WTC11 (cell line): ENCODE measurements at regions not wholly inside any gene's neighbourhood (a gene's known extent, or its start where the extent isn't known, plus 50 kb on each side); places are given as distances from the start of the nearest gene placed in this dataset.

ENCODE experiments used
- ATAC-seq: fragments of 200-7000 bp; cut with Tn5 transposase; 2 replicates; pipeline ENCODE4 v1.10.0; 2021; ENCODE audit warnings: mild to moderate bottlenecking, moderate library complexity
- CTCF ChIA-PET: fragments of 300-600 bp; sonication (Branson Sonifier 250); formaldehyde crosslinking; loops from one replicate; lab custom pipeline; 2021; ENCODE audit warnings: antibody characterized with exemption; lab: Charles Lee
- POLR2A ChIA-PET: fragments of 350-600 bp; sonication (Branson Sonifier 250); formaldehyde crosslinking; loops from one replicate; lab custom pipeline; 2021; ENCODE audit warnings: antibody characterized with exemption; lab: Charles Lee
- DNase-seq: peaks from one replicate; pipeline ENCODE4 v3.0.0; 2021; ENCODE audit warnings: low spot score
- H3K27ac Mint-ChIP-seq: 2 replicates; pipeline ENCODE4 v1.8.0; 2021; ENCODE audit warnings: mixed read lengths
- H3K27me3 Mint-ChIP-seq: 2 replicates; pipeline ENCODE4 v1.8.0; 2021; ENCODE audit warnings: low read depth, mild to moderate bottlenecking, moderate library complexity, mixed read lengths
- H3K36me3 Mint-ChIP-seq: 2 replicates; pipeline ENCODE4 v1.8.0; 2021; ENCODE audit warnings: mixed read lengths
- H3K4me1 Mint-ChIP-seq: 2 replicates; pipeline ENCODE4 v1.8.0; 2022; ENCODE audit warnings: mixed read lengths
- H3K4me3 Mint-ChIP-seq: 2 replicates; pipeline ENCODE4 v1.8.0; 2021; ENCODE audit warnings: mild to moderate bottlenecking, moderate library complexity, mixed read lengths
- H3K9me3 Mint-ChIP-seq: 2 replicates; pipeline ENCODE4 v1.8.0; 2021; ENCODE audit warnings: mixed read lengths
- CREB1 ChIP-seq: sonication (generic); formaldehyde crosslinking; IDR thresholded peaks from 2 replicates; pipeline ENCODE4 v1.8.0; 2023; ENCODE audit warnings: mild to moderate bottlenecking, missing genetic modification reagents
- GTF2I ChIP-seq: fragments of 250-450 bp; sonication (Bioruptor Pico); conservative IDR thresholded peaks from 2 replicates; pipeline ENCODE4 v1.4.0; 2021; ENCODE audit warnings: mild to moderate bottlenecking
- JAZF1 ChIP-seq: fragments of 250-450 bp; sonication (Bioruptor Pico); IDR thresholded peaks from 2 replicates; pipeline ENCODE4 v1.9.0; 2021; ENCODE audit warnings: moderate library complexity, mild to moderate bottlenecking, inconsistent platforms
- KAT7 ChIP-seq: sonication (generic); formaldehyde crosslinking; IDR thresholded peaks from 2 replicates; pipeline ENCODE4 v1.8.1; 2023; ENCODE audit warnings: missing genetic modification reagents, mild to moderate bottlenecking, borderline replicate concordance
- MXD4 ChIP-seq: fragments of 250-450 bp; sonication (Bioruptor Pico); IDR thresholded peaks from 2 replicates; pipeline ENCODE4 v1.8.0; 2021; ENCODE audit warnings: mild to moderate bottlenecking, moderate library complexity, borderline replicate concordance
- NFATC4 ChIP-seq: fragments of 250-450 bp; sonication (Bioruptor Pico); IDR thresholded peaks from 2 replicates; pipeline ENCODE4 v1.9.0; 2021; ENCODE audit warnings: mild to moderate bottlenecking
- NFE2L1 ChIP-seq: sonication (generic); formaldehyde crosslinking; IDR thresholded peaks from 2 replicates; pipeline ENCODE4 v1.8.1; 2023; ENCODE audit warnings: missing genetic modification reagents
- NR1H2 ChIP-seq: sonication (generic); formaldehyde crosslinking; IDR thresholded peaks from 2 replicates; pipeline ENCODE4 v1.9.0; 2021; ENCODE audit warnings: mild to moderate bottlenecking, moderate library complexity, missing genetic modification reagents
- RELA ChIP-seq: sonication (generic); formaldehyde crosslinking; IDR thresholded peaks from 2 replicates; pipeline ENCODE4 v1.8.1; 2022; ENCODE audit warnings: missing genetic modification reagents, mild to moderate bottlenecking, borderline replicate concordance
- ZNF232 ChIP-seq: sonication (generic); formaldehyde crosslinking; IDR thresholded peaks from 2 replicates; pipeline ENCODE4 v1.8.0; 2022; ENCODE audit warnings: mild to moderate bottlenecking, missing genetic modification reagents
- ZNF396 ChIP-seq: fragments of 250-450 bp; sonication (Bioruptor Pico); IDR thresholded peaks from 2 replicates; pipeline ENCODE4 v1.8.0; 2021; ENCODE audit warnings: mild to moderate bottlenecking, moderate library complexity, borderline replicate concordance
- TF ChIP-seq, protein P1 (sequence below): sonication (generic); formaldehyde crosslinking; conservative IDR thresholded peaks from 2 replicates; pipeline ENCODE4 v1.8.1; 2022; ENCODE audit warnings: mild to moderate bottlenecking, missing genetic modification reagents
- TF ChIP-seq, protein P2 (sequence below): fragments of 250-450 bp; sonication (Bioruptor Pico); IDR thresholded peaks from 2 replicates; pipeline ENCODE4 v2.1.2; 2022; ENCODE audit warnings: mild to moderate bottlenecking, moderate library complexity
- TF ChIP-seq, protein P3 (sequence below): fragments of 200-600 bp; IDR thresholded peaks from 2 replicates; pipeline ENCODE4 v1.8.0; 2022; ENCODE audit warnings: antibody characterized with exemption
- TF ChIP-seq, protein P4 (sequence below): sonication (generic); formaldehyde crosslinking; IDR thresholded peaks from 2 replicates; pipeline ENCODE4 v1.8.0; 2022; ENCODE audit warnings: mild to moderate bottlenecking, missing genetic modification reagents
- TF ChIP-seq, protein P5 (sequence below): fragments of 250-450 bp; sonication (Bioruptor Pico); IDR thresholded peaks from 2 replicates; pipeline ENCODE4 v1.9.0; 2021; ENCODE audit warnings: mild to moderate bottlenecking, borderline replicate concordance
- TF ChIP-seq, protein P6 (sequence below): sonication (generic); formaldehyde crosslinking; conservative IDR thresholded peaks from 2 replicates; pipeline ENCODE4 v1.8.1; 2023; ENCODE audit warnings: mild to moderate bottlenecking, low read depth, missing genetic modification reagents, moderate library complexity
- TF ChIP-seq, protein P7 (sequence below): sonication (generic); formaldehyde crosslinking; IDR thresholded peaks from 2 replicates; pipeline ENCODE4 v1.8.0; 2022; ENCODE audit warnings: mild to moderate bottlenecking, missing genetic modification reagents

DNA sequence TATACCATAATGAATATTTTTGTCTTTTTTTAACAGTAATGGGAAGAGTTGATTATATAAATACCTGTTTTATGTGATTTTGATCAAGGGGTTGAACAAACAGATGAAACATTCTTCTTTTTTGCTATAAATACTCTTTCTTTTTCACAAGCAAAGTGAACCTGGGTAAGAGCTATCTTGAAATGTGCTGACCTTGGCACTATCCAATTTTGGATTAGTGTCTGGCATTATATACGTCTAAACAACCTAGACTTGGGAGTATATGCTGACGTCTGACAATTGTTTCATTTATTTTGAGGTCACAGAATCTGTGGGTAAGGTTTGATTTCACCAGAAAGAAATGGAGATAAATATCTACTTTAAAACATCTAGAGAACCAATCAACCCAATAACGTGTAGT is 716.0 kb upstream of the STXBP6 start:
- TF ChIP-seq CREB1 (no peak), MXD4 (CRISPR knock-in tag) (no peak), RELA (CRISPR knock-in tag) (no peak), JAZF1 (CRISPR knock-in tag) (no peak), ZNF396 (no peak), GTF2I (CRISPR knock-in tag) (no peak)
- TF ChIP-seq, protein P1, sequence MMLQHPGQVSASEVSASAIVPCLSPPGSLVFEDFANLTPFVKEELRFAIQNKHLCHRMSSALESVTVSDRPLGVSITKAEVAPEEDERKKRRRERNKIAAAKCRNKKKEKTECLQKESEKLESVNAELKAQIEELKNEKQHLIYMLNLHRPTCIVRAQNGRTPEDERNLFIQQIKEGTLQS (CRISPR knock-in tag): no peak
- TF ChIP-seq, protein P2, sequence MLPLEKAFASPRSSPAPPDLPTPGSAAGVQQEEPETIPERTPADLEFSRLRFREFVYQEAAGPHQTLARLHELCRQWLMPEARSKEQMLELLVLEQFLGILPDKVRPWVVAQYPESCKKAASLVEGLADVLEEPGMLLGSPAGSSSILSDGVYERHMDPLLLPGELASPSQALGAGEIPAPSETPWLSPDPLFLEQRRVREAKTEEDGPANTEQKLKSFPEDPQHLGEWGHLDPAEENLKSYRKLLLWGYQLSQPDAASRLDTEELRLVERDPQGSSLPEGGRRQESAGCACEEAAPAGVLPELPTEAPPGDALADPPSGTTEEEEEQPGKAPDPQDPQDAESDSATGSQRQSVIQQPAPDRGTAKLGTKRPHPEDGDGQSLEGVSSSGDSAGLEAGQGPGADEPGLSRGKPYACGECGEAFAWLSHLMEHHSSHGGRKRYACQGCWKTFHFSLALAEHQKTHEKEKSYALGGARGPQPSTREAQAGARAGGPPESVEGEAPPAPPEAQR (CRISPR knock-in tag): no peak
- TF ChIP-seq, protein P3, sequence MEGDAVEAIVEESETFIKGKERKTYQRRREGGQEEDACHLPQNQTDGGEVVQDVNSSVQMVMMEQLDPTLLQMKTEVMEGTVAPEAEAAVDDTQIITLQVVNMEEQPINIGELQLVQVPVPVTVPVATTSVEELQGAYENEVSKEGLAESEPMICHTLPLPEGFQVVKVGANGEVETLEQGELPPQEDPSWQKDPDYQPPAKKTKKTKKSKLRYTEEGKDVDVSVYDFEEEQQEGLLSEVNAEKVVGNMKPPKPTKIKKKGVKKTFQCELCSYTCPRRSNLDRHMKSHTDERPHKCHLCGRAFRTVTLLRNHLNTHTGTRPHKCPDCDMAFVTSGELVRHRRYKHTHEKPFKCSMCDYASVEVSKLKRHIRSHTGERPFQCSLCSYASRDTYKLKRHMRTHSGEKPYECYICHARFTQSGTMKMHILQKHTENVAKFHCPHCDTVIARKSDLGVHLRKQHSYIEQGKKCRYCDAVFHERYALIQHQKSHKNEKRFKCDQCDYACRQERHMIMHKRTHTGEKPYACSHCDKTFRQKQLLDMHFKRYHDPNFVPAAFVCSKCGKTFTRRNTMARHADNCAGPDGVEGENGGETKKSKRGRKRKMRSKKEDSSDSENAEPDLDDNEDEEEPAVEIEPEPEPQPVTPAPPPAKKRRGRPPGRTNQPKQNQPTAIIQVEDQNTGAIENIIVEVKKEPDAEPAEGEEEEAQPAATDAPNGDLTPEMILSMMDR: no peak
- TF ChIP-seq, protein P4, sequence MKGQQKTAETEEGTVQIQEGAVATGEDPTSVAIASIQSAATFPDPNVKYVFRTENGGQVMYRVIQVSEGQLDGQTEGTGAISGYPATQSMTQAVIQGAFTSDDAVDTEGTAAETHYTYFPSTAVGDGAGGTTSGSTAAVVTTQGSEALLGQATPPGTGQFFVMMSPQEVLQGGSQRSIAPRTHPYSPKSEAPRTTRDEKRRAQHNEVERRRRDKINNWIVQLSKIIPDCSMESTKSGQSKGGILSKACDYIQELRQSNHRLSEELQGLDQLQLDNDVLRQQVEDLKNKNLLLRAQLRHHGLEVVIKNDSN (CRISPR knock-in tag): no peak
- TF ChIP-seq, protein P5, sequence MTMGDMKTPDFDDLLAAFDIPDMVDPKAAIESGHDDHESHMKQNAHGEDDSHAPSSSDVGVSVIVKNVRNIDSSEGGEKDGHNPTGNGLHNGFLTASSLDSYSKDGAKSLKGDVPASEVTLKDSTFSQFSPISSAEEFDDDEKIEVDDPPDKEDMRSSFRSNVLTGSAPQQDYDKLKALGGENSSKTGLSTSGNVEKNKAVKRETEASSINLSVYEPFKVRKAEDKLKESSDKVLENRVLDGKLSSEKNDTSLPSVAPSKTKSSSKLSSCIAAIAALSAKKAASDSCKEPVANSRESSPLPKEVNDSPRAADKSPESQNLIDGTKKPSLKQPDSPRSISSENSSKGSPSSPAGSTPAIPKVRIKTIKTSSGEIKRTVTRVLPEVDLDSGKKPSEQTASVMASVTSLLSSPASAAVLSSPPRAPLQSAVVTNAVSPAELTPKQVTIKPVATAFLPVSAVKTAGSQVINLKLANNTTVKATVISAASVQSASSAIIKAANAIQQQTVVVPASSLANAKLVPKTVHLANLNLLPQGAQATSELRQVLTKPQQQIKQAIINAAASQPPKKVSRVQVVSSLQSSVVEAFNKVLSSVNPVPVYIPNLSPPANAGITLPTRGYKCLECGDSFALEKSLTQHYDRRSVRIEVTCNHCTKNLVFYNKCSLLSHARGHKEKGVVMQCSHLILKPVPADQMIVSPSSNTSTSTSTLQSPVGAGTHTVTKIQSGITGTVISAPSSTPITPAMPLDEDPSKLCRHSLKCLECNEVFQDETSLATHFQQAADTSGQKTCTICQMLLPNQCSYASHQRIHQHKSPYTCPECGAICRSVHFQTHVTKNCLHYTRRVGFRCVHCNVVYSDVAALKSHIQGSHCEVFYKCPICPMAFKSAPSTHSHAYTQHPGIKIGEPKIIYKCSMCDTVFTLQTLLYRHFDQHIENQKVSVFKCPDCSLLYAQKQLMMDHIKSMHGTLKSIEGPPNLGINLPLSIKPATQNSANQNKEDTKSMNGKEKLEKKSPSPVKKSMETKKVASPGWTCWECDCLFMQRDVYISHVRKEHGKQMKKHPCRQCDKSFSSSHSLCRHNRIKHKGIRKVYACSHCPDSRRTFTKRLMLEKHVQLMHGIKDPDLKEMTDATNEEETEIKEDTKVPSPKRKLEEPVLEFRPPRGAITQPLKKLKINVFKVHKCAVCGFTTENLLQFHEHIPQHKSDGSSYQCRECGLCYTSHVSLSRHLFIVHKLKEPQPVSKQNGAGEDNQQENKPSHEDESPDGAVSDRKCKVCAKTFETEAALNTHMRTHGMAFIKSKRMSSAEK (CRISPR knock-in tag): no peak
- TF ChIP-seq, protein P6, sequence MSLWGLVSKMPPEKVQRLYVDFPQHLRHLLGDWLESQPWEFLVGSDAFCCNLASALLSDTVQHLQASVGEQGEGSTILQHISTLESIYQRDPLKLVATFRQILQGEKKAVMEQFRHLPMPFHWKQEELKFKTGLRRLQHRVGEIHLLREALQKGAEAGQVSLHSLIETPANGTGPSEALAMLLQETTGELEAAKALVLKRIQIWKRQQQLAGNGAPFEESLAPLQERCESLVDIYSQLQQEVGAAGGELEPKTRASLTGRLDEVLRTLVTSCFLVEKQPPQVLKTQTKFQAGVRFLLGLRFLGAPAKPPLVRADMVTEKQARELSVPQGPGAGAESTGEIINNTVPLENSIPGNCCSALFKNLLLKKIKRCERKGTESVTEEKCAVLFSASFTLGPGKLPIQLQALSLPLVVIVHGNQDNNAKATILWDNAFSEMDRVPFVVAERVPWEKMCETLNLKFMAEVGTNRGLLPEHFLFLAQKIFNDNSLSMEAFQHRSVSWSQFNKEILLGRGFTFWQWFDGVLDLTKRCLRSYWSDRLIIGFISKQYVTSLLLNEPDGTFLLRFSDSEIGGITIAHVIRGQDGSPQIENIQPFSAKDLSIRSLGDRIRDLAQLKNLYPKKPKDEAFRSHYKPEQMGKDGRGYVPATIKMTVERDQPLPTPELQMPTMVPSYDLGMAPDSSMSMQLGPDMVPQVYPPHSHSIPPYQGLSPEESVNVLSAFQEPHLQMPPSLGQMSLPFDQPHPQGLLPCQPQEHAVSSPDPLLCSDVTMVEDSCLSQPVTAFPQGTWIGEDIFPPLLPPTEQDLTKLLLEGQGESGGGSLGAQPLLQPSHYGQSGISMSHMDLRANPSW: no peak
- Mint-ChIP-seq H3K27ac (no peak overlapping the region), H3K27me3 (no peaks in the 10 kb centered on the region), H3K4me1 (peaks cover 16% of the 10 kb centered on the region), H3K9me3 (peaks cover 11% of the 10 kb centered on the region), H3K4me3 (no peak overlapping the region), H3K36me3 (no peaks in the 10 kb centered on the region; the same call in 1 of the 2 replicates)
- DNase-seq: no peak
- ChIA-PET CTCF (no interaction called here), POLR2A (no interaction called here)
- ATAC-seq: no peak

DNA sequence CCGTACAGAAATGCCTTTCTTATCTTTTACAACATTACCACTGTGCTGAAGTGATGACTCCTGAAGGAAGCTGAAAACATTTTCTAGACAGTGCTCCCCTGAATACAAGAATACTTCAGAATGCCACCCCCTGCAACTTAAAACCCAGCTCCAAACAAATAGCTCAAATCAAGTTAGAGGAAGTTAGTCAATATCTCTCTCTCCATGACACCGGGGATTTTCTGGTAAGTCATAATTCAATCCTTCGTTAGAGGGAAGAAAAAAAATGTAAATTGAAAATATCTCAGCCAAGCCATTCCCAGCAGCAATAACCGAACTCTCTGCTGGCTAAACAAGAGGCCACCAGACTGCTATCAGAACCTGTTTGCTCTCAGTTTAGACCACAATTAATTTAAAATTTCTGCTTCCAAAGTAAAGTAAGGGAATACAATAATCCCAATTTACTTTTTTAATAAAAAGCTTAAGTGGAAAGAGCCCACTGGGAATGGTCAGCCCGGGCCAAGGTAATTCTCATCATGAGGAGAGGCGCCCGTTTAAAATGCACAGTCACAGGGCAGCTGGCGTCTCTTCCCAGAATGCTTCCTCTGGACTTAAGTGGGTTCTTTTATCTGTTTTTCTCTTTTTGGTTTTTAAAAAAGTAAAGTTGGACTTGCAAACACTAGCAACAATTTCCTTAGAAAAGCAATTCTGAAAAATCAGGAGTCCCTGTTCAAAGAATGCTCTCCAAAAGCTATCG is 710.1 kb upstream of the STXBP6 start:
- Mint-ChIP-seq H3K36me3 (no peaks in the 10 kb centered on the region; the same call in none of the 2 replicates), H3K4me3 (no peak overlapping the region), H3K27me3 (no peaks in the 10 kb centered on the region), H3K9me3 (peaks cover 11% of the 10 kb centered on the region), H3K27ac (no peak overlapping the region), H3K4me1 (peaks cover 43% of the 10 kb centered on the region)
- ChIA-PET CTCF (no interaction called here), POLR2A (no interaction called here)
- no peak for DNase-seq
- ATAC-seq: no peak
- TF ChIP-seq, protein P2 (CRISPR knock-in tag): no peak
- TF ChIP-seq ZNF232 (CRISPR knock-in tag): no peak
- no peak for TF ChIP-seq KAT7 (CRISPR knock-in tag)
- TF ChIP-seq NR1H2 (CRISPR knock-in tag): no peak
- TF ChIP-seq, protein P7, sequence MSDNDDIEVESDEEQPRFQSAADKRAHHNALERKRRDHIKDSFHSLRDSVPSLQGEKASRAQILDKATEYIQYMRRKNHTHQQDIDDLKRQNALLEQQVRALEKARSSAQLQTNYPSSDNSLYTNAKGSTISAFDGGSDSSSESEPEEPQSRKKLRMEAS (CRISPR knock-in tag): no peak
- TF ChIP-seq NFE2L1 (CRISPR knock-in tag): no peak
- TF ChIP-seq NFATC4 (CRISPR knock-in tag): no peak
